Prostate gland (tissue), 2 donors: ENCODE measurements at regions not wholly inside any gene's neighbourhood (a gene's known extent, or its start where the extent isn't known, plus 50 kb on each side); places are given as distances from the start of the nearest gene placed in this dataset.

Experiments
- DNase-seq: peaks from one replicate; pipeline ENCODE4 v3.0.0-alpha.2; 2019; ENCODE audit warnings: low spot score
- H3K27ac ChIP-seq, 2 donors: fragments of 200-600 bp; sonication (generic); 2 replicates each; pipeline ENCODE4 v1.5.1; 2017 to 2019
- H3K27me3 ChIP-seq: fragments of 200-600 bp; sonication (generic); replicated peaks from 2 replicates; pipeline ENCODE4 v1.5.1; 2019; ENCODE audit not compliant: insufficient read depth
- H3K36me3 ChIP-seq, 2 donors: fragments of 200-600 bp; sonication (generic); 1 replicate in 1 of 2; 2 replicates in 1 of 2; pipeline versions ENCODE4 v1.5.1 to v1.8.1; 2017 to 2019
- H3K4me1 ChIP-seq: fragments of 200-600 bp; sonication (generic); replicated peaks from 2 replicates; pipeline ENCODE4 v1.5.1; 2019
- H3K4me3 ChIP-seq, 2 donors: fragments of 200-600 bp; sonication (generic); 2 replicates each; pipeline ENCODE4 v1.5.1; 2017 to 2019
- H3K9me3 ChIP-seq: fragments of 200-600 bp; sonication (generic); 2 replicates; pipeline ENCODE4 v1.5.1; 2017
- CTCF ChIP-seq, 4 experiments: fragments of 200-600 bp in 2 of 4; fragments of 450-650 bp in 2 of 4; sonication (generic) in 2 of 4; IDR thresholded peaks; 1 replicate in 3 of 4; 2 replicates in 1 of 4; pipeline ENCODE4 v1.5.1; 2016 to 2019; ENCODE audit warnings: antibody characterized with exemption in 4 of 4, mild to moderate bottlenecking in 2 of 4, moderate library complexity in 2 of 4
- POLR2A ChIP-seq: fragments of 450-650 bp; IDR thresholded peaks from one replicate; pipeline ENCODE4 v1.6.1; 2016; ENCODE audit warnings: antibody characterized with exemption, mild to moderate bottlenecking
- POLR2AphosphoS5 ChIP-seq: sonication (generic); formaldehyde crosslinking; IDR thresholded peaks from one replicate; pipeline ENCODE4 v1.6.1; 2017; ENCODE audit warnings: antibody characterized with exemption
- WGBS: methylation state at CpG from one replicate; pipeline ENCODE4 v1.1.5; 2018; 5-methylcytosine and 5-hydroxymethylcytosine counted together
- intact Hi-C: fragments of 100-400 bp; cut with DNase I; formaldehyde crosslinking; loops from one replicate; pipeline ENCODE4 v1.14.2; 2022

DNA sequence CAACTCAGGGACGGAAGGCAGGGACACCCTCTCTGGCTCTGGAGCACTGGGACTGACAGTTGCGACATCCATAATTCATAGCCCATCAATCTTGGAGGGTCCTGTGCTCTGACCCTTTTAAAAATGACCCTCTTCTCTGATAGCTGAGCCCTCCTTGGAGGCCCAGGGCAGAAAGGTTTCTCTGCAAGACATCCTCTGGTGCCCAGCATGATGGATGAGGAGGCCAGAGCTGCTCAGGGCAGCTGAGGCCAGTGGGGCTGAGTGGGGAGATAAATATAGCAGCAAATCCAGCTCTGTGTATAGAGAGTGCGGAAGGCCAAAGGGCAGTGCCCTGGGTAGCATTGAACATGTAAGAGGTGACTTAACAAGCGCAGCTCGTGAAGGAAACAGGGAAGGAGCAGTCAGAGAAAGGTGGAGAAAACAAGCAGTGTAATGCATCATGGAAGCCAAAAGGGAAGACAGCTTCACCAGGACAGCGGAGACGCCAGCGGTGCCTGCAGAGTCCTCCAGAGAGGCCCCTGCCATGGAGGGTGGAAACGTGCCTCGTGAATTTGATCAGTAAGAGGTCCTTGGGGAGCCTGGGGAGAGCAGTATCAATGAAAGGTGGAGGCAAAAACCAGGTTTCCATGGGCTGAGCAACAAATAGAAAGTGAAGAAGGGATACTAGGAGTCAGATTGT lies 50.4 kb upstream of the FMOD start:
- Histone ChIP-seq H3K27ac (no peak overlapping the region), H3K4me3 (no peak overlapping the region), H3K9me3 (no peaks in the 10 kb centered on the region), H3K27me3 (no peaks in the 10 kb centered on the region), H3K4me1 (no peaks in the 10 kb centered on the region), H3K36me3 (no peaks in the 10 kb centered on the region)
- intact Hi-C loops, result loop anchor here (10.0 kb wide), 1 partner anchor 83 kb away; no protein-coding TSS in a partner anchor
- DNase-seq, result no peak
- TF ChIP-seq POLR2A (no peak), POLR2AphosphoS5 (no peak), CTCF (IDR thresholded peaks at IDR 0.05) (no peak)
- 91% methylated on average over 10 of the region's 10 CpGs for WGBS

- TF ChIP-seq POLR2AphosphoS5 (no peak), POLR2A (no peak), CTCF (IDR thresholded peaks at IDR 0.05) (no peak)
- H3K27me3 ChIP-seq, result no peaks in the 10 kb centered on the region
- intact Hi-C loops, result loop anchor here (10.0 kb wide), 1 partner anchor 83 kb away; no protein-coding TSS in a partner anchor
- H3K4me1 ChIP-seq, result no peaks in the 10 kb centered on the region
- H3K4me3 ChIP-seq, result no peak overlapping the region
- no peaks in the 10 kb centered on the region for H3K36me3 ChIP-seq
- no peaks in the 10 kb centered on the region for H3K9me3 ChIP-seq
- H3K27ac ChIP-seq, result peak overlapping the region; percentile 42 to 52
- no peak for DNase-seq
- 85% methylated on average over 3 of the region's 3 CpGs for WGBS
These were observed 51.2 kb upstream of the FMOD start for GRCh38 chr1:203402152-203402551.

- Histone ChIP-seq H3K27ac (peak overlapping the region; percentile 52 to 62), H3K4me1 (no peaks in the 10 kb centered on the region)
- intact Hi-C loops, result loop anchor here (10.0 kb wide), 1 partner anchor 82 kb away; no protein-coding TSS in a partner anchor
These were observed 51.9 kb upstream of the FMOD start for GRCh38 chr1:203402629-203403337.

GRCh38 chr1:203403586-203403985 lies 52.7 kb upstream of the FMOD start:
- peak overlapping the region; percentile 23 to 62 for H3K27ac ChIP-seq
- H3K9me3 ChIP-seq, result no peaks in the 10 kb centered on the region
- no peak for DNase-seq
- TF ChIP-seq POLR2A (no peak), POLR2AphosphoS5 (no peak), CTCF (IDR thresholded peaks at IDR 0.05) (no peak)
- no peaks in the 10 kb centered on the region for H3K27me3 ChIP-seq
- WGBS, result 75% methylated on average over 5 of the region's 5 CpGs
- intact Hi-C loops, result loop anchor here (10.0 kb wide), 1 partner anchor 81 kb away; no protein-coding TSS in a partner anchor
- no peak overlapping the region for H3K4me3 ChIP-seq
- no peaks in the 10 kb centered on the region for H3K36me3 ChIP-seq
- no peaks in the 10 kb centered on the region for H3K4me1 ChIP-seq

More at GRCh38 chr1:203402629-203403337, 51.9 kb upstream of the FMOD start:
- DNase-seq, result no peak
- Histone ChIP-seq H3K9me3 (no peaks in the 10 kb centered on the region), H3K27me3 (no peaks in the 10 kb centered on the region), H3K4me3 (no peak overlapping the region), H3K36me3 (no peaks in the 10 kb centered on the region)
- TF ChIP-seq CTCF (IDR thresholded peaks at IDR 0.05) (no peak), POLR2AphosphoS5 (peak; percentile 33)
- WGBS, result 53% methylated on average over 6 of the region's 6 CpGs
